HAP-1 (cell line): ENCODE measurements at regions not wholly inside any gene's neighbourhood (a gene's known extent, or its start where the extent isn't known, plus 50 kb on each side); places are given as distances from the start of the nearest gene placed in this dataset.
A peak's percentile ranks its signal among the peaks of the same experiment; 100 is the strongest.

Experiments
- DNase-seq, 2 experiments: peaks; one replicate each; pipeline ENCODE4 v3.0.0-alpha.2; 2016 to 2020; ENCODE audit warnings: low spot score in 2 of 2
- H3K27me3 ChIP-seq: fragments of 250-450 bp; sonication (Bioruptor Pico); 2 replicates; pipeline ENCODE4 v1.5.1; 2020; ENCODE audit warnings: low read depth, mild to moderate bottlenecking, moderate library complexity
- H3K36me3 ChIP-seq: fragments of 250-450 bp; sonication (Bioruptor Pico); replicated peaks from 2 replicates; pipeline ENCODE4 v1.5.1; 2020; ENCODE audit warnings: mild to moderate bottlenecking
- H3K4me1 ChIP-seq: fragments of 250-450 bp; sonication (Bioruptor Pico); 2 replicates; pipeline ENCODE4 v1.5.1; 2020; ENCODE audit warnings: mild to moderate bottlenecking
- H3K4me3 ChIP-seq: fragments of 250-450 bp; sonication (Bioruptor Pico); 2 replicates; pipeline ENCODE4 v1.5.1; 2020; ENCODE audit warnings: mild to moderate bottlenecking, moderate library complexity
- H3K9me3 ChIP-seq: fragments of 250-450 bp; sonication (Bioruptor Pico); 2 replicates; pipeline ENCODE4 v1.5.1; 2020; ENCODE audit warnings: mild to moderate bottlenecking, moderate library complexity
- in situ Hi-C: fragments of 300-500 bp; cut with MboI; formaldehyde crosslinking; loops from 3 replicates; pipeline ENCODE4 v1.14.3; 2020; ENCODE audit warnings: low sequenced_read_pairs, inconsistent platforms, mixed read lengths

DNA sequence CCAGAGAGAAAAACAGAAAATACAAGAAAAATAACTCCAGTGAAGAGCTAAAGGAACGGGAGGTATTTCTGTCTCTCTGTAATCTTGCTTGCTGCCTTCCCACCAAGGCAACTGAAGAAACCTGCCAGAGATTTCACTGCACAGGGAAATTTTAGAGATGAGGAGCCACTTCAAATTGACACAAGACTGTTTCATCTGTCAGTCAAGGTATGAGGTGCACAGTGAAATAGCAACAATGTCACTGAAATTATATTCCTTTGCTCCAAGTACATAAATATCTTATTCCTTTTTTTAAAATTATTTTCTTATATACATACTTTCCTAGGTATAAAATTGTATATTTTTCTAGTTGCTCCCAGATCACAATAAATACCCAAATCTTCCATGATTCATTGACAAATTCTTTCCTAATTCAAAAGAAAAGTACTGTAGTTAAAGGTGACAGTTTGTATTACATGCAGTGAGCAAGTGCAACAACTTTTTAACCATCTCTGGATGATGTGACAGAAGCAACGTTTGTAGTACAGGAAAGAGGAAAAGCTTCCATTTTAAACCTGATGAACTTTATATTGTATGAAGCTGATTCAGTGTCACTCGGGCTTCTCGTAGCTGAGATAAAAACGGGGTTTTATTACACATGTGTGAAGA, 563.4 kb downstream of the TUSC7 start:
- H3K4me3 ChIP-seq: no peak overlapping the region
- DNase-seq: no peak
- no peaks in the 10 kb centered on the region for H3K27me3 ChIP-seq
- in situ Hi-C loops: no loop called here
- H3K4me1 ChIP-seq: peaks cover 26% of the 10 kb centered on the region
- no peaks in the 10 kb centered on the region for H3K36me3 ChIP-seq
- H3K9me3 ChIP-seq: no peaks in the 10 kb centered on the region

DNA sequence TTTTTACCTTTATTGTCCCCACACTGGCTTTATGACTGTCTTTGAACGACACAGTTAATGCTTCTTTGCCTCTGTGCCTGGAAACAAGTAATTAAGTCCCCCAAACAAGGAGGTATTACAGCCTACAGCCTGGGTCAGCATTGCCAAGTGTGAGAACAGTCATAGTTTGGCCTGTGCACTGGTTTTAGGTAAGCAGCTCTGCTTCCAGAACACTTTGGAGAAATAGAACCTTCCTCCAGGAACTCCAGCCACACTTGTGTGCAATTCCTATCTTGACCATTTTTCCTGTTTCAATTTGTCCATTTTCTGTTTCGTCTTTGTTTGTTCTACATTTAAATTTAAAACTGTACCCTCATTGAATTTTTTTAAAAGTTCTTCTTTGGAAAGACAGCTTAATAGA, 568.2 kb downstream of the TUSC7 start:
- DNase-seq: peak in 1 of 2 experiments; percentile 47
- no peak overlapping the region for H3K4me3 ChIP-seq
- H3K36me3 ChIP-seq: no peaks in the 10 kb centered on the region
- in situ Hi-C loops: no loop called here
- H3K9me3 ChIP-seq: no peaks in the 10 kb centered on the region
- no peaks in the 10 kb centered on the region for H3K27me3 ChIP-seq
- peaks cover 32% of the 10 kb centered on the region for H3K4me1 ChIP-seq

DNA sequence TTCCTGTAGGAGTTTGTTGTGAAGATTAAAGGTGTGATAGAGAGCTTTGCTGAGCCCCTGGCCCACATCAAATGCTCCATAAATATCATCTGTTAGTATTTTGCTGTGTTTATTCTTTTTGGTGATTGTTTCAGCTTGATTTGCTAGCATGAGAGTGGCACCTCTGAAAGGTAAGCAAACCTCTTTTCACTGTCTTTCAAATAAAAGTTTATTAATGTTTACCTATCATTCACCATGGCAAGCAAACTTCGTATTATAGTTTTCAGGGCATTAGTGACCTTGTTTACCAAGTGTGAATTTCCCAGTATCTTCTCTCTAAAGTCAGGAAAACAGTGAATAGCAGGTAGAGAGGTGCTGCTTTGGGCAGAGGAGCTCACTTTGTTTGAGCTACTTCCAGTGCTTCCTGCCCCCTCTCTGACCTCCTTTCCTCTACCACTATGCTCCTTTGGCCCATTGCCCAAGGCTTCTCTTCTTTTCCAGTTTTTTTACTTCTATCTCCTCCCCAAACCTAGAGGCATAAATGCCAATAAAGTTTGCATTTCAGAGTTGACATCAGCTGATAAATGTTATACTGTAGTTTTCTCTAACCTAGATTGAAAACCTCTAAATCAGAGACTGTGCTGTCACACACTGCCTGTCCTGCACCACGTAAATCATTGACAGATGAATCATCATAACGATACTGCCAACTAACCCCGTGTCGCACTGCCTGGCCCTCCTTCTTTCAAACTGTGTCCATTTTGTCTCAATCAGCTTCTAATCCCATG, 569.0 kb downstream of the TUSC7 start:
- in situ Hi-C loops: no loop called here
- no peaks in the 10 kb centered on the region for H3K27me3 ChIP-seq
- H3K4me3 ChIP-seq: no peak overlapping the region
- no peak for DNase-seq
- H3K9me3 ChIP-seq: no peaks in the 10 kb centered on the region
- H3K4me1 ChIP-seq: peaks cover 28% of the 10 kb centered on the region
- H3K36me3 ChIP-seq: no peaks in the 10 kb centered on the region

DNA sequence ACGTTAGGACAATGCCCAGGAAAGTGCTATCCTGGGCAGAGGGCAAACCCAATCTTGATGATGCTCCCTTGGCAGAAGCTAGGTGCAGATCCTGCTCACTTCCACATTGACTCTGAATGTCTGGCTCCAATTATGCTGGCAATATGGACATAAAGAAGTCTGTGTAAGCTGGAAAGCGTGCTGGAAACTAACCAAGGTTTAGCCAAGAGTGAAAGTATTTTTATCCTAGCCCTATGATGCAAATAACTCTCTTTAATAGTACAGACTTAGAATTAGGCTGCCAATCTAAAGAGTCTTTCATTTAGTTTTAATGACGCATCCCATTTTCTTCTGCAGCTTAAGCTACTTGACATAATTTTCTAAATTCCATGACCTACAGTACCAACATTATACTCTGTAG, 571.8 kb downstream of the TUSC7 start:
- Histone ChIP-seq H3K27me3 (no peaks in the 10 kb centered on the region), H3K4me3 (no peak overlapping the region), H3K9me3 (no peaks in the 10 kb centered on the region), H3K36me3 (no peaks in the 10 kb centered on the region), H3K4me1 (peaks cover 20% of the 10 kb centered on the region)
- peak; percentile 15 to 19 for DNase-seq
- in situ Hi-C loops: no loop called here

DNA sequence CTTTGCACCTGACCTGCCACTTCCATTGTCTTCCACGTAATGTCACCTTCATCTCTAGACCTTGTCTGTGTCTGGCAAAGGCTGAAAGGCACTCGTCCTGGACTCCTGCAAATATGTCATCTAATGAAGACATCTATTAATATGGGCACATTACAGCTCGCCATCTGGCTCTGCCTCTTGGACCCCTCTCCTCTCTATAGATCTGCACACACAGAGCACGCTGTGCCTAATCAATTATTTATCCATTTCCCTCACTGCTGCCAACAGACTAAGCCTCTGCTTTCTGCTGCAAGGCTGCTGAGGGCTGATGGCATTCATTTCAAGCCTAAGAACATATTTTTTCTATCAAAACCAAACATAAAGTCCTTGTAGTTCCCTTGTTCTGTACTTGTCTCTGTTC, 573.0 kb downstream of the TUSC7 start:
- Histone ChIP-seq H3K36me3 (no peaks in the 10 kb centered on the region), H3K4me1 (peaks cover 10% of the 10 kb centered on the region), H3K27me3 (no peaks in the 10 kb centered on the region), H3K9me3 (no peaks in the 10 kb centered on the region), H3K4me3 (no peak overlapping the region)
- in situ Hi-C loops: no loop called here
- DNase-seq: no peak

DNA sequence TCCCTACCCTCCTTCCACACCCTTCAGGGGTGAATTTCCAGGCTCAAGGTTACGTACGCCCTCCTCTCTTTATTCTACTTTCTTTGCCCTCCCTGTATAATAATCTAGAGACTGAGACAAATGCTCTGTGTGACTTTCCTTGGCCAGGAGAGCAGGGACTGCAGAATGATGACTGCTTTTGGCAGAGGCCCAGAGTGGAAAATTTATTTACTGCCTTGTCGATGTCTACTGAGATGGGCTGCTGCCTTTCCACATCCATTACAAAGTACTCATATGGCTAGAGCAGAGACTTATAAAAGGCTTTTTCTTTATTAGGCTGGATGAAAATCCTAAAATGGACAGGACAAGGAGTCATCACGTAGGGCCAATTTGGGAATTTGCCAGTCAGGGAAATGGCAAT, 576.2 kb downstream of the TUSC7 start:
- in situ Hi-C loops: no loop called here

DNA sequence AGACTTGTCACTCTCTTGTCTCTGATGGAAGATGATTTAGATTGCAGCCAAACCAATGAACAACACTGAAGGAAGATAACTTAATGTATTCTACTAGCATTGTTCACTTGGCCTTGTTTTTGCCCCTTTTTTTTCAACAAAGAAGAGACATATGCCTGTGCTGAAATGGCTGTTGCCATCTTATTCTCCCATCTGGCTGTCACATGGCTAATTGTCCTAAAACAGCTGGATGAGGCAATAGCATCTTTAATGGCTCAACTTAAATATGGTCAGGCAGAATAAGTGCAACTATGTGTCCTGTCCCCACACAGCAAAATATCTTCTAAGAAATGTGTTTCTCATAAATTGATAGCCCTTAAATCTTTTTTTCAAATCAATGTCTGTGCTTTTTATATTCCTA, 576.9 kb downstream of the TUSC7 start:
- in situ Hi-C loops: no loop called here
- Histone ChIP-seq H3K36me3 (no peaks in the 10 kb centered on the region), H3K9me3 (no peaks in the 10 kb centered on the region), H3K4me3 (no peak overlapping the region), H3K4me1 (peaks cover 6% of the 10 kb centered on the region), H3K27me3 (no peaks in the 10 kb centered on the region)
- no peak for DNase-seq

More for the DNA sequence above, 576.2 kb downstream of the TUSC7 start:
- H3K36me3 ChIP-seq: no peaks in the 10 kb centered on the region
- no peak for DNase-seq
- no peaks in the 10 kb centered on the region for H3K27me3 ChIP-seq
- H3K4me1 ChIP-seq: no peaks in the 10 kb centered on the region; the same call in 1 of the 2 replicates
- no peaks in the 10 kb centered on the region for H3K9me3 ChIP-seq
- H3K4me3 ChIP-seq: no peak overlapping the region

DNA sequence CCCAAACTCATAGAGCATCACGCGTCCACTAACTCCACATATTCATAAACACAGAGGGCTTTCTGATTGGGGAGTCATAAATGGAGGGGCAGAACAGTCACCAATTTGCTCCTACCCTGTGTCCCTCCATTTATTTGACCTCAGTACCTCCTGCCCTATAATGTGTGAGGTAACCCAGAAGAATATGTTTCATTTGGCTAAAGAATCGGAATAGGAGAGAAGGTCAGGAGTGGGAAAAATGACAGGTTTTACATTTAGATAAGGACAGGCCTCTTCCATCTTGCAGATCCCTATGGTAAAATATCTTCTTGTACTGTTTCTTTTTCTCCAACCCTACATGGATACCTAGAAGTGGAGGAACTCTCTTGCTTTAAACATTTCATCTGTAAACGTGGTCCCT, 578.0 kb downstream of the TUSC7 start:
- in situ Hi-C loops: no loop called here
- no peak overlapping the region for H3K4me3 ChIP-seq
- peaks cover 6% of the 10 kb centered on the region for H3K4me1 ChIP-seq
- no peaks in the 10 kb centered on the region for H3K27me3 ChIP-seq
- H3K9me3 ChIP-seq: no peaks in the 10 kb centered on the region
- DNase-seq: no peak
- no peaks in the 10 kb centered on the region for H3K36me3 ChIP-seq

DNA sequence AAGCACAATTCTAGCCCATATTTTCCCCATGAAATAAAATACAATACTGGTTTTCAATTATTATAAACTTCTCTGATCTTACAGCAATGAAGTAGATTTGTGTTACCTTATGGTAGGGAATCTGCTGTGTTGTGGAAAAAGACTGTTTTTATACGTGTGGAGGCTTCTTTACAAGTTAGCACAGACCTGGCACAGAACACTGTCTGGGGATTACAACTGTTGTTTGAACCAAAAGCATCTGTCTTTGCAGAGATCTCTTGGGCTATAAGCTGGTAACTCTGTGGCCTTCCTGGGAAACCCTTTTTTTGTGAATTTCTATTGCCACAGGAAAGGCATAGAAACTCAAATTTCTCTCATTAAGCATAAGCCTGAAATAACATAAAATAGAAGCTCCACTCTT, 581.9 kb downstream of the TUSC7 start:
- Histone ChIP-seq H3K4me1 (peaks cover 6% of the 10 kb centered on the region), H3K36me3 (no peaks in the 10 kb centered on the region), H3K9me3 (no peaks in the 10 kb centered on the region), H3K27me3 (no peaks in the 10 kb centered on the region), H3K4me3 (no peak overlapping the region)
- peak; percentile 22 to 44 for DNase-seq
- in situ Hi-C loops: no loop called here

DNA sequence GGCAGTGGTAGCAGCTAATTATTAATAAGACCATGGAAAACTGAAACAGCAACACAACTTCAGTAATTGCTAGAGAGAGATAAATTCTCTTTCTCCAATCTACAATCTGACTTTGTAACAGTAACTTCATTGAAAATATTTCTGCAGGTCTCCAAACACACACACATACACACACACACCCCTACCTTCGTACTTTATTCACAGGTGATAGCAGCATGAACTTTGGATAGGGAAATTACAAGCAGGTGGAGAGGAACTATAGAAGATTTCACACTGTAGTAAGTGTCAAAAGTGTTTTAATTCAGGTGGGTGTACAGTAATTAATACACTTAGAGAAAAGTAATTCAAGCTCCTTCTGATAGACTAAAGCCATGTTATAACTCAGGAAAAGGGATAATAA, 587.5 kb downstream of the TUSC7 start:
- DNase-seq: no peak
- Histone ChIP-seq H3K36me3 (no peaks in the 10 kb centered on the region), H3K9me3 (no peaks in the 10 kb centered on the region), H3K27me3 (no peaks in the 10 kb centered on the region), H3K4me1 (no peaks in the 10 kb centered on the region), H3K4me3 (no peak overlapping the region)
- in situ Hi-C loops: no loop called here

DNA sequence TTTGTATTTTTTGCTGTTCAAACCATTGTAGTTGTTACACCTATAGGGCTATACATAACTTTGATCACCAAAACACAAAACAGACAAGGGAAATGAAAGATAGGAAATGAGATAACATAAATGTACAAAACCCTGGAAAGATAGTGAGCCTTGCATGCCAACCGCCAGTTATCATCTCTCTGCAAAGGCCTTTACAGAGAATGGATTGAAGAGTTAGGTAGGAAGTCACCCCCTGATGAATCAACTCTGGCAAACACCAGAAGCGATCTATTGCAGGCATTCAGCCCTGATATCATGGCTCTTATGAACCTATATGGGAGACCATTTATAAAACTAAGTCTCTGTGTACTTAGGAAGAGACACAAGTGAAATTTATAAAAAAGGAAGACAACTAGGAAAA, 588.0 kb downstream of the TUSC7 start:
- Histone ChIP-seq H3K27me3 (no peaks in the 10 kb centered on the region), H3K9me3 (no peaks in the 10 kb centered on the region), H3K4me3 (no peak overlapping the region), H3K36me3 (no peaks in the 10 kb centered on the region), H3K4me1 (no peaks in the 10 kb centered on the region)
- in situ Hi-C loops: no loop called here
- DNase-seq: no peak

DNA sequence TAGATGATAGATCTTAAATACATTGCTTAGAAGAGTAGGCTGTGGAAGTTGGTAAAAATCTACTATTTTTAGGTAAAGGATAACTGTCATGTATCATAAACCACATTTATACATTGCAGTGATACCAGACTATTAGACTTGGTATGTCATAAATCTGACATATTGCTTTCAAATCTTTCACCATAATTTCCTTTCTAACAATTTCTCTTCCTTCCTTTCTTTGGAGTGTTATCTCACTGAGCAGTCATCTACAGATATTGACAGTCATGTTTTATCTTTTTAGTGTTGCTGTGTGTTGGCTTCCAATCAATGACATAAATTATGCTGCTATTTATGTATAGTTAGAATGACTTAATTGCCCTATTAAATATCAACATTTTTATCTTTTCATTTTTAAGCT, 588.7 kb downstream of the TUSC7 start:
- no peak overlapping the region for H3K4me3 ChIP-seq
- no peaks in the 10 kb centered on the region for H3K36me3 ChIP-seq
- H3K9me3 ChIP-seq: no peaks in the 10 kb centered on the region
- DNase-seq: no peak
- in situ Hi-C loops: no loop called here
- no peaks in the 10 kb centered on the region for H3K27me3 ChIP-seq
- H3K4me1 ChIP-seq: no peaks in the 10 kb centered on the region

DNA sequence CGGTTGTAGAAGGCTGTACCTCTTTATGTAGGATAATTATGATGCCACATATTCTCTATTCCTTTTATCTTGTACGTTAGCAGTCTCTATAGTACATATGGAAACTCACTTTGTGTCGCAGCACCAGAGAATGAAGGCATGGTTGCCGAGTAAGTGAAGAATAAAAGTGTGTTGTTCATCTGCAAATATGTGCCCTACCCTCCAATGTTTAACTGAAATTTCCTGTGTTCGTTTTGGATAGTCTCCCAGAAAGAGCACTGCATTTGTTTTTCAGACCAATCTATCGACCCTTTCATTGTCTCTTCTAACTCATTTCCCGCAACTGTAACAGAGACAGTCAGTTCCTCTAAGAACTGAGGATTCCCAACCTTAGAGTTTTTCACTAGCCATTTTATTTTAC, 592.8 kb downstream of the TUSC7 start:
- H3K4me3 ChIP-seq: no peak overlapping the region
- no peak for DNase-seq
- in situ Hi-C loops: no loop called here
- no peaks in the 10 kb centered on the region for H3K36me3 ChIP-seq
- no peaks in the 10 kb centered on the region for H3K27me3 ChIP-seq
- H3K9me3 ChIP-seq: no peaks in the 10 kb centered on the region
- H3K4me1 ChIP-seq: no peaks in the 10 kb centered on the region

DNA sequence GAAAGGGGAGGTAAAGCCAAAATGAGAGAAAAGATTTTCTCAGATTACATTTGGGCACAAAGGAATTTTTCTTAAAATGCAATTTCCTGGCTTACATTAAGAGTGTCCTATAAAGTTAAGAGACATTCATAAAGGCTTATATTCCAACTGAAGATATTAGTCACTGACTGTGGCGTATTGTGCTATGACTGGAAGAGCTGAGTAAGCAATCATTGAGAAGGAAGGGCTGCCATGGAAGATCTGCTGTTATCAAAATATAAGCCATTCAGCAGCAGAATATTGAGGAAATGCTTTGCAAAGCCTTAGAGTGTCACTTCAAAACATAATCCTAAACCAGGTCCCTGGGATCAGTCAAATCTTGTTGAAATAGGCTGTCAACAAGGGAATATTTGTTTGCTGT, 593.9 kb downstream of the TUSC7 start:
- no peak overlapping the region for H3K4me3 ChIP-seq
- in situ Hi-C loops: no loop called here

More for the DNA sequence above, 593.9 kb downstream of the TUSC7 start:
- Histone ChIP-seq H3K9me3 (no peaks in the 10 kb centered on the region), H3K36me3 (no peaks in the 10 kb centered on the region), H3K4me1 (no peaks in the 10 kb centered on the region), H3K27me3 (no peaks in the 10 kb centered on the region)
- no peak for DNase-seq
